ENCODE measurements at regions not wholly inside any gene's neighbourhood (a gene's known extent, or its start where the extent isn't known, plus 50 kb on each side); places are given as distances from the start of the nearest gene placed in this dataset.

- dilution Hi-C loops (cut with MboI; ENCODE audit: extremely low pct_ligation_motif_present, low sequenced_read_pairs), result no loop called here
- no peak overlapping the region for H3K9ac ChIP-seq (ENCODE audit: control insufficient read depth, extremely low read depth, insufficient read depth, low read length)
- H4K20me1 ChIP-seq (ENCODE audit: control insufficient read depth, extremely low read depth, insufficient read depth, low read length), result no peaks in the 10 kb centered on the region
Observed at GRCh38 chr5:10169359-10169758, 80.3 kb downstream of the ATPSCKMT start.

GRCh38 chr5:10168254-10168653 lies 81.4 kb downstream of the ATPSCKMT start:
- H3K9ac ChIP-seq (ENCODE audit: control insufficient read depth, extremely low read depth, insufficient read depth, low read length), result no peak overlapping the region
- no peaks in the 10 kb centered on the region for H3K9me3 ChIP-seq (ENCODE audit: control insufficient read depth, low read depth, low read length)
- no peaks in the 10 kb centered on the region for H3K4me1 ChIP-seq (ENCODE audit: control insufficient read depth, extremely low read depth, insufficient read depth, low read length)
- H3K27me3 ChIP-seq (ENCODE audit: control insufficient read depth, extremely low read depth, insufficient read depth, low read length), result no peaks in the 10 kb centered on the region
- H3K4me3 ChIP-seq (ENCODE audit: control insufficient read depth in 2 of 3, extremely low read depth in 1 of 3, insufficient read depth in 2 of 3, low read depth in 1 of 3, low read length in 3 of 3), result no peak overlapping the region
- no peaks in the 10 kb centered on the region for H3K79me2 ChIP-seq (ENCODE audit: control insufficient read depth, insufficient read depth, low read length)
- H2AFZ ChIP-seq (ENCODE audit: control insufficient read depth, low read length), result no peak overlapping the region
- FAIRE-seq (no peak), DNase-seq (ENCODE audit: low read depth, low spot score) (no peak)
- H3K27ac ChIP-seq (ENCODE audit: control insufficient read depth, insufficient read depth, low read length), result no peak overlapping the region
- H3K36me3 ChIP-seq (ENCODE audit: control insufficient read depth in 2 of 2, extremely low read depth in 1 of 2, insufficient read depth in 2 of 2, low read length in 2 of 2), result no peaks in the 10 kb centered on the region
- TF ChIP-seq EZH2 (IDR thresholded peaks at IDR 0.05; ENCODE audit: low read length), result no peak
- TF ChIP-seq CTCF (optimal IDR thresholded peaks at IDR 0.05 in 1 of 3, IDR thresholded peaks at IDR 0.05 in 1 of 3, conservative IDR thresholded peaks at IDR 0.05 in 1 of 3; ENCODE audit: extremely low read depth in 1 of 3, insufficient read depth in 2 of 3, low read length in 3 of 3), result no peak
- H3K9me1 ChIP-seq (ENCODE audit: control insufficient read depth, extremely low read depth, insufficient read depth, low read length), result no peaks in the 10 kb centered on the region
- dilution Hi-C loops (cut with MboI; ENCODE audit: extremely low pct_ligation_motif_present, low sequenced_read_pairs), result no loop called here
- no peak overlapping the region for H3K4me2 ChIP-seq (ENCODE audit: control insufficient read depth, extremely low read depth, insufficient read depth, low read depth, low read length)
- no peaks in the 10 kb centered on the region for H4K20me1 ChIP-seq (ENCODE audit: control insufficient read depth, extremely low read depth, insufficient read depth, low read length)

More at GRCh38 chr5:10169359-10169758, 80.3 kb downstream of the ATPSCKMT start:
- no peak overlapping the region for H3K27ac ChIP-seq (ENCODE audit: control insufficient read depth, insufficient read depth, low read length)
- DNase-seq (ENCODE audit: low read depth, low spot score) (no peak), FAIRE-seq (no peak)
- TF ChIP-seq EZH2 (IDR thresholded peaks at IDR 0.05; ENCODE audit: low read length), result no peak
- no peak for TF ChIP-seq CTCF (optimal IDR thresholded peaks at IDR 0.05 in 1 of 3, IDR thresholded peaks at IDR 0.05 in 1 of 3, conservative IDR thresholded peaks at IDR 0.05 in 1 of 3; ENCODE audit: extremely low read depth in 1 of 3, insufficient read depth in 2 of 3, low read length in 3 of 3)
- no peak overlapping the region for H2AFZ ChIP-seq (ENCODE audit: control insufficient read depth, low read length)
- H3K36me3 ChIP-seq (ENCODE audit: control insufficient read depth in 2 of 2, extremely low read depth in 1 of 2, insufficient read depth in 2 of 2, low read length in 2 of 2), result no peaks in the 10 kb centered on the region
- H3K79me2 ChIP-seq (ENCODE audit: control insufficient read depth, insufficient read depth, low read length), result no peaks in the 10 kb centered on the region
- H3K4me2 ChIP-seq (ENCODE audit: control insufficient read depth, extremely low read depth, insufficient read depth, low read depth, low read length), result no peak overlapping the region
- H3K9me3 ChIP-seq (ENCODE audit: control insufficient read depth, low read depth, low read length), result no peaks in the 10 kb centered on the region
- no peaks in the 10 kb centered on the region for H3K9me1 ChIP-seq (ENCODE audit: control insufficient read depth, extremely low read depth, insufficient read depth, low read length)
- H3K27me3 ChIP-seq (ENCODE audit: control insufficient read depth, extremely low read depth, insufficient read depth, low read length), result no peaks in the 10 kb centered on the region
- no peak overlapping the region for H3K4me3 ChIP-seq (ENCODE audit: control insufficient read depth in 2 of 3, extremely low read depth in 1 of 3, insufficient read depth in 2 of 3, low read depth in 1 of 3, low read length in 3 of 3)
- H3K4me1 ChIP-seq (ENCODE audit: control insufficient read depth, extremely low read depth, insufficient read depth, low read length), result no peaks in the 10 kb centered on the region
